Activated CD4-positive, CD25-positive, alpha-beta regulatory T cell treated with anti-CD3 and anti-CD28 coated beads, Interleukin-2, amount 50 U/mL, for 24 hours (primary cell): ENCODE measurements at regions not wholly inside any gene's neighbourhood (a gene's known extent, or its start where the extent isn't known, plus 50 kb on each side); places are given as distances from the start of the nearest gene placed in this dataset.
"Not testable (repeated sequence)": the region's sequence is repeated elsewhere in the genome, so short reads cannot be mapped to it uniquely, and the experiment has no call there.

Source experiments
- ATAC-seq, 2 donors: fragments of 150-1000 bp; cut with Tn5 transposase; one replicate each; pipeline ENCODE4 v1.10.0; 2021; ENCODE audit warnings: mild to moderate bottlenecking in 1 of 2, moderate library complexity in 1 of 2

- not testable (repeated sequence) for ATAC-seq
These were observed 261.5 kb downstream of the VAPA start for GRCh38 chr18:10175333-10175732.

GRCh38 chr18:10179326-10179725 lies 265.5 kb downstream of the VAPA start:
- not testable (repeated sequence) for ATAC-seq

- no peak for ATAC-seq
These were observed 268.3 kb downstream of the VAPA start for GRCh38 chr18:10182009-10182624.

- no peak for ATAC-seq
These were observed 269.7 kb upstream of the APCDD1 start for GRCh38 chr18:10184776-10185175.

GRCh38 chr18:10188971-10189810 lies 265.2 kb upstream of the APCDD1 start:
- no peak for ATAC-seq

- no peak for ATAC-seq
These were observed 263.9 kb upstream of the APCDD1 start for GRCh38 chr18:10190564-10190963.

- ATAC-seq: no peak
These were observed 261.0 kb upstream of the APCDD1 start for GRCh38 chr18:10193444-10193843.

- ATAC-seq: no peak
These were observed 259.8 kb upstream of the APCDD1 start for GRCh38 chr18:10194592-10194991.

GRCh38 chr18:10195529-10195928 lies 258.9 kb upstream of the APCDD1 start:
- no peak for ATAC-seq

GRCh38 chr18:10197097-10197496 lies 257.3 kb upstream of the APCDD1 start:
- ATAC-seq: no peak

- no peak for ATAC-seq
These were observed 253.2 kb upstream of the APCDD1 start for GRCh38 chr18:10201226-10201625.

GRCh38 chr18:10201659-10202058 lies 252.8 kb upstream of the APCDD1 start:
- ATAC-seq: no peak

GRCh38 chr18:10202845-10203321 lies 251.6 kb upstream of the APCDD1 start:
- no peak for ATAC-seq

- no peak for ATAC-seq
These were observed 249.3 kb upstream of the APCDD1 start for GRCh38 chr18:10205151-10205550.

GRCh38 chr18:10207682-10208345 lies 246.6 kb upstream of the APCDD1 start:
- no peak for ATAC-seq

- ATAC-seq: no peak
These were observed 245.1 kb upstream of the APCDD1 start for GRCh38 chr18:10209302-10209701.

- ATAC-seq: no peak
These were observed 244.3 kb upstream of the APCDD1 start for GRCh38 chr18:10210057-10210633.

GRCh38 chr18:10213526-10213925 lies 240.9 kb upstream of the APCDD1 start:
- ATAC-seq: no peak

- no peak for ATAC-seq
These were observed 239.0 kb upstream of the APCDD1 start for GRCh38 chr18:10215446-10215845.

- no peak for ATAC-seq
These were observed 237.6 kb upstream of the APCDD1 start for GRCh38 chr18:10216791-10217190.

GRCh38 chr18:10217211-10217610 lies 237.2 kb upstream of the APCDD1 start:
- ATAC-seq: no peak

- ATAC-seq: no peak
These were observed 229.1 kb upstream of the APCDD1 start for GRCh38 chr18:10225300-10225699.

- ATAC-seq: no peak
These were observed 227.5 kb upstream of the APCDD1 start for GRCh38 chr18:10226971-10227370.
